Spleen (tissue), 11 donors: ENCODE measurements at regions not wholly inside any gene's neighbourhood (a gene's known extent, or its start where the extent isn't known, plus 50 kb on each side); places are given as distances from the start of the nearest gene placed in this dataset.
A peak's percentile ranks its signal among the peaks of the same experiment; 100 is the strongest.

Experiments
- DNase-seq: peaks from one replicate; pipeline ENCODE4 v3.0.0-alpha.2; 2020
- H3K27ac ChIP-seq, 8 donors: fragments of 200-600 bp; sonication (generic) in 7 of 8; 1 replicate in 4 of 8; 2 replicates in 4 of 8; pipeline versions ENCODE4 v1.5.0 to v1.8.0; 2016 to 2021; ENCODE audit warnings: inconsistent platforms in 4 of 8, mild to moderate bottlenecking in 4 of 8, moderate library complexity in 1 of 8
- H3K27me3 ChIP-seq, 7 donors: fragments of 200-600 bp; sonication (generic) in 6 of 7; replicated peaks in 1 of 7; 1 replicate in 4 of 7; 2 replicates in 3 of 7; pipeline versions ENCODE4 v1.5.0 to v1.8.0; 2016 to 2021; ENCODE audit warnings: inconsistent platforms in 3 of 7, mild to moderate bottlenecking in 1 of 7
- H3K36me3 ChIP-seq, 6 donors: fragments of 200-600 bp; sonication (generic) in 5 of 6; 1 replicate in 4 of 6; 2 replicates in 2 of 6; pipeline versions ENCODE4 v1.5.0 to v1.8.0; 2016 to 2021; ENCODE audit warnings: inconsistent platforms in 2 of 6
- H3K4me1 ChIP-seq, 6 donors: fragments of 200-600 bp; sonication (generic) in 5 of 6; 1 replicate in 3 of 6; 2 replicates in 3 of 6; pipeline versions ENCODE4 v1.5.0 to v1.8.0; 2016 to 2021; ENCODE audit warnings: inconsistent platforms in 3 of 6
- H3K4me3 ChIP-seq, 8 donors: fragments of 200-600 bp; sonication (generic) in 7 of 8; 1 replicate in 4 of 8; 2 replicates in 4 of 8; pipeline versions ENCODE4 v1.5.0 to v1.8.0; 2016 to 2021; ENCODE audit warnings: inconsistent platforms in 4 of 8, mild to moderate bottlenecking in 4 of 8, moderate library complexity in 2 of 8
- H3K9me3 ChIP-seq, 8 donors: fragments of 200-600 bp; sonication (generic) in 7 of 8; 1 replicate in 4 of 8; 2 replicates in 4 of 8; pipeline versions ENCODE4 v1.5.0 to v1.8.0; 2016 to 2021; ENCODE audit warnings: inconsistent platforms in 4 of 8
- POLR2A ChIP-seq, 3 donors: fragments of 450-650 bp; IDR thresholded peaks; one replicate each; pipeline ENCODE4 v1.5.1; 2017; ENCODE audit warnings: antibody characterized with exemption in 3 of 3, mild to moderate bottlenecking in 1 of 3
- POLR2AphosphoS5 ChIP-seq, 3 donors: sonication (generic); formaldehyde crosslinking; IDR thresholded peaks; one replicate each; pipeline ENCODE4 v1.5.1; 2017; ENCODE audit warnings: antibody characterized with exemption in 3 of 3
- WGBS, 5 donors: extraction: QIAGEN DNeasy Blood & Tissue Kit in 3 of 5; methylation state at CpG; one replicate each; pipeline versions ENCODE4 v1.1.5 to v1.1.7; 2013 to 2018; 5-methylcytosine and 5-hydroxymethylcytosine counted together
- intact Hi-C: fragments of 100-400 bp; cut with DNase I; formaldehyde crosslinking; loops from one replicate; pipeline ENCODE4 v1.15.0; 2023; ENCODE audit warnings: low total_unique reads
- TF ChIP-seq, protein P1 (sequence below), 11 experiments: fragments of 200-600 bp in 7 of 11; fragments of 450-650 bp in 4 of 11; sonication (generic) in 4 of 11; IDR thresholded peaks in 8 of 11; conservative IDR thresholded peaks in 3 of 11; 1 replicate in 7 of 11; 2 replicates in 4 of 11; pipeline versions ENCODE4 v1.4.0 to v1.8.0; 2016 to 2021; ENCODE audit warnings: antibody characterized with exemption in 11 of 11, inconsistent platforms in 4 of 11, mild to moderate bottlenecking in 1 of 11
- donor health status: healthy with polysubstance abuse.
- donor health status: DM: no; HTN: no; CAD: no; lungs with moderate emphysema.
- donor health status: DM: no; HTN: no; CAD: no.
- donor health status: Bipolar disorder and iron deficiency.
- donor health status: healthy.
- donor health status: DM: no; HTN: no; CAD: no.
- donor health status: DM: yes; HTN: yes; CAD: no.

DNA sequence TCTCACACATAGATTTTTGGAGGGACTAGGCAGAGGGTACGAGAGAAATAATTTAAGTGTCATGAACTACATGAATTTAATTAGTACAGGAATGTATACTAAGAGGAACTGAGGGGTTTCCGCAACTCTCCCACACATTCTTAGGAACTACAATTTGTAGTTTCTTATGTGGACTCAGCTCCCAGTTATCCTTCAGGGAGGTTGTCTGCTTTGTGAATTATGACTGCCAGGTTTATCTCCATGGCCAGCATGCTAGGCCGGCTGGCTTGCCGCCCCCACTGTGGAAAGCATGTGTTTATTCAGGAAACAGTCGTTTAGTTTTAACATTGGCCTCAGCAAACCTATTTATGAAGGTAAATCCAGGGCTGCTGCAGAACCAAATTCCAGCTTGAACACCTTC, 415.0 kb downstream of the KCTD16 start:
- no peak for TF ChIP-seq POLR2AphosphoS5 (IDR thresholded peaks at IDR 0.05)
- TF ChIP-seq POLR2A (IDR thresholded peaks at IDR 0.05): no peak
- TF ChIP-seq, protein P1, sequence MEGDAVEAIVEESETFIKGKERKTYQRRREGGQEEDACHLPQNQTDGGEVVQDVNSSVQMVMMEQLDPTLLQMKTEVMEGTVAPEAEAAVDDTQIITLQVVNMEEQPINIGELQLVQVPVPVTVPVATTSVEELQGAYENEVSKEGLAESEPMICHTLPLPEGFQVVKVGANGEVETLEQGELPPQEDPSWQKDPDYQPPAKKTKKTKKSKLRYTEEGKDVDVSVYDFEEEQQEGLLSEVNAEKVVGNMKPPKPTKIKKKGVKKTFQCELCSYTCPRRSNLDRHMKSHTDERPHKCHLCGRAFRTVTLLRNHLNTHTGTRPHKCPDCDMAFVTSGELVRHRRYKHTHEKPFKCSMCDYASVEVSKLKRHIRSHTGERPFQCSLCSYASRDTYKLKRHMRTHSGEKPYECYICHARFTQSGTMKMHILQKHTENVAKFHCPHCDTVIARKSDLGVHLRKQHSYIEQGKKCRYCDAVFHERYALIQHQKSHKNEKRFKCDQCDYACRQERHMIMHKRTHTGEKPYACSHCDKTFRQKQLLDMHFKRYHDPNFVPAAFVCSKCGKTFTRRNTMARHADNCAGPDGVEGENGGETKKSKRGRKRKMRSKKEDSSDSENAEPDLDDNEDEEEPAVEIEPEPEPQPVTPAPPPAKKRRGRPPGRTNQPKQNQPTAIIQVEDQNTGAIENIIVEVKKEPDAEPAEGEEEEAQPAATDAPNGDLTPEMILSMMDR (IDR thresholded peaks at IDR 0.05 in 8 of 11, conservative IDR thresholded peaks at IDR 0.05 in 3 of 11): no peak
- WGBS, 5 donors: 44 to 65% (median 51%) methylated on average over 5 of the region's 5 CpGs

DNA sequence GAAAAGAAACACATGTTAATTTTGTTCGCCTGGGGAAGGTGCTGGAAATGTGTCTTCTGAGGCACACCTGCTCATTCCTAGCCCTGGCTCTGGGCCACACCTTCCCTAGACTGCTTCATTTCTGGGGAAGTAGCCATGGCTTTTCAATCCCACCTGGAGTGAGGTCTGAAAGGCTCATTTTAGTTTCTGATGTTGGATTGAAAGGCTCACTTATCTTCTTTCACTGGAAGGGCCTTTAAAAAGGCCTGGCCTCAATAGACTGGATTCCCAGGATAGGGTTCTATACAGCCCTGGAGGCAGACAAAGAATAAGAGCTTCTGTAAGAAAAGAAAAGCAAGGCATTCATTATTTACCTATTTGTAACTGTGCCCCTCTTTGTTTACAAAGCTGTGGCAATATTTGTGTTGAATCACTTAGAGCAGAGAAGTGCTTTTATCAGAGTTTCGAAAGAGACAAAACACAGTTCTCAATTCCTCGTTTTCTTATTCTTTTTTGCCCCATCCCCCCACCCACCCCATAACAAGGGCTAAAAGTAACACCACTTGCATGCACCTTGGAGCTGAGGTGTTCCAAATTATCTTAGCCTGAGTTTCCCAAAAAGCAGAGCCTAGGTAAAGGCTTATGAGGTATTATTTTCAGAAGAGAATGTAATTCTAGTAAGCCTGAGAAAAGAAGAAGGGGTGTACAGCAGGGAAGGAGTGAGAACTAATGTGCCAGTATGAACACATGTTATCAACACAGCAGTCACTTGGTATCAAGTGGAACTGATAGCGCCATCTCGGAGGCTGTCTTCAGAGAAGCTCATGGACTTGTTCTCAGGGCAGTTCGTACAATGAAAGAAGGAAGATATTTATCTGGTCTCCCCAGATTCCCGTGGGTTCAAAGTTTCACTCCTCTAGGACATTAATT, 413.1 kb downstream of the KCTD16 start:
- no peak for DNase-seq
- WGBS, 5 donors: 77 to 90% (median 83%) methylated on average over 7 of the region's 7 CpGs
- no peak for TF ChIP-seq POLR2A (IDR thresholded peaks at IDR 0.05)
- Histone ChIP-seq H3K27ac (no peak overlapping the region), H3K4me3 (no peak overlapping the region), H3K36me3 (no peaks in the 10 kb centered on the region), H3K9me3 (peaks cover 0 to under 1% (median 0%) of the 10 kb centered on the region in 8 donors), H3K4me1 (no peaks in the 10 kb centered on the region), H3K27me3 (no peaks in the 10 kb centered on the region)
- intact Hi-C loops: no loop called here

More for the DNA sequence above, 415.0 kb downstream of the KCTD16 start:
- no peaks in the 10 kb centered on the region for H3K36me3 ChIP-seq
- no peak overlapping the region for H3K27ac ChIP-seq
- no peaks in the 10 kb centered on the region for H3K27me3 ChIP-seq
- no peak overlapping the region for H3K4me3 ChIP-seq
- no peak for DNase-seq
- H3K4me1 ChIP-seq: no peaks in the 10 kb centered on the region
- intact Hi-C loops: no loop called here
- H3K9me3 ChIP-seq: peaks cover 0 to 5% (median 0%) of the 10 kb centered on the region in 8 donors

DNA sequence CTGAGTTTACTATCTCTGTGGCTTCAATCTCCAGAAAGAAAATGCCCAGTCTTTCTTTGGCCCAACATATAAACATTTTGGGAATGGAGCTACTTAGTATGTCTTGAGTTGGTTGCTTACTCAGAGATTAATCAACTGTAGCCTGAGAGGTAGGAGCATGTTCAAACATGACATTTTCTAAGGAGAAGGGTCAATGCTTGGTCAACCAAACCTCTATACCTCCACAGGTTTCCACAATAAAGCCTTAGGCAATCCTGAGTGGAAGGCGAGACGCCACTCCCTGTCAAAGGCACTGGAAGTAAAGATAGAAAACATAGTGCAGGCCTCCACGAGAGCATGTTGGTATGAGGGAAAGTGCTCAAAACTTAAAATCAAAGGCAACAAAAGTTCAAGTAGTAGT, 411.4 kb downstream of the KCTD16 start:
- TF ChIP-seq POLR2A (IDR thresholded peaks at IDR 0.05) (no peak), POLR2AphosphoS5 (IDR thresholded peaks at IDR 0.05) (no peak)
- TF ChIP-seq, protein P1 (IDR thresholded peaks at IDR 0.05 in 8 of 11, conservative IDR thresholded peaks at IDR 0.05 in 3 of 11): no peak
- intact Hi-C loops: no loop called here
- no peak for DNase-seq
- H3K9me3 ChIP-seq: peaks cover 0 to 4% (median 0%) of the 10 kb centered on the region in 8 donors
- WGBS, 5 donors: 72 to 87% (median 85%) methylated on average over 3 of the region's 3 CpGs
- no peaks in the 10 kb centered on the region for H3K27me3 ChIP-seq
- no peak overlapping the region for H3K4me3 ChIP-seq
- H3K27ac ChIP-seq: no peak overlapping the region
- H3K36me3 ChIP-seq: no peaks in the 10 kb centered on the region
- no peaks in the 10 kb centered on the region for H3K4me1 ChIP-seq

DNA sequence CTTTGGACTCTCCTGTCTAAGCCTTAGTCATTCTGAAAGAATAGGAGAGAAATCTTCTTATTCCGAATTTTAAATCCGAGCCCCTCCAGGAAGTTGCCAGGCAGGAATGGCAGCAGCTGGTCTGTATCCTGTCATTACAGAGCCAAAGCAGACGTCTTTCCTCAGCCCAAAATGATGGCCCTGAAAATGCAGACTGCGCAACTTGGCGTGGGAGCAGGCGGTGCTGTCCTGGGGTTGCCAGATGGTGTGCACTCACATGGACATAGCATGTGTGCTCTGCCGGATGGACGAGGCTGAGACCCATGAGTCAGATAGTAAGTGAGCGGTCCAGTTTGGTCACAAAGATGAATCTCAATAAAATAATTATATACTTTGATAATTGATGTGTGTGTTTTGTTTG, 410.4 kb downstream of the KCTD16 start:
- DNase-seq: no peak
- Histone ChIP-seq H3K4me3 (no peak overlapping the region), H3K27ac (peak overlapping the region in 1 of 8 donors; percentile 2), H3K27me3 (no peaks in the 10 kb centered on the region), H3K36me3 (no peaks in the 10 kb centered on the region), H3K9me3 (peaks cover 0 to 4% (median 0%) of the 10 kb centered on the region in 8 donors), H3K4me1 (no peaks in the 10 kb centered on the region)
- WGBS, 5 donors: 72 to 85% (median 80%) methylated on average over 9 of the region's 9 CpGs
- intact Hi-C loops: no loop called here
- TF ChIP-seq POLR2A (IDR thresholded peaks at IDR 0.05) (no peak), POLR2AphosphoS5 (IDR thresholded peaks at IDR 0.05) (peak in 2 of 3 donors; percentile 59 to 83)
- TF ChIP-seq, protein P1 (IDR thresholded peaks at IDR 0.05 in 8 of 11, conservative IDR thresholded peaks at IDR 0.05 in 3 of 11): no peak
